ENCODE measurements at regions not wholly inside any gene's neighbourhood (a gene's known extent, or its start where the extent isn't known, plus 50 kb on each side); places are given as distances from the start of the nearest gene placed in this dataset.

GRCh38 chr4:110849461-110849860, 226.6 kb upstream of the PITX2 start:
- TF ChIP-seq CTCF (conservative IDR thresholded peaks at IDR 0.05; ENCODE audit: low read length) (no peak), EZH2phosphoT487 (IDR thresholded peaks at IDR 0.05; ENCODE audit: borderline replicate concordance, low read depth, low read length) (no peak)

Measured in OCI-LY7 (cell line).